HG03095 (cell line): ENCODE measurements at regions not wholly inside any gene's neighbourhood (a gene's known extent, or its start where the extent isn't known, plus 50 kb on each side); places are given as distances from the start of the nearest gene placed in this dataset.

Experiments used
- ATAC-seq: cut with Tn5 transposase; IDR thresholded peaks from one replicate; pipeline ENCODE4 v1.9.1; 2021; ENCODE audit warnings: moderate library complexity; ENCODE audit not compliant: unreplicated experiment

GRCh38 chr2:163859951-163860350 is 124.1 kb upstream of the FIGN start:
- ATAC-seq = no peak

- ATAC-seq = no peak
Measured at GRCh38 chr2:163856941-163857340, 121.1 kb upstream of the FIGN start.

GRCh38 chr2:163852616-163853015 is 116.8 kb upstream of the FIGN start:
- no peak for ATAC-seq

GRCh38 chr2:163849756-163850435 is 114.1 kb upstream of the FIGN start:
- no peak for ATAC-seq

GRCh38 chr2:163838890-163839289 is 103.1 kb upstream of the FIGN start:
- no peak for ATAC-seq

GRCh38 chr2:163836167-163836566 is 100.4 kb upstream of the FIGN start:
- ATAC-seq = no peak

- ATAC-seq = no peak
Measured at GRCh38 chr2:163834841-163835240, 99.0 kb upstream of the FIGN start.

GRCh38 chr2:163834221-163834620 is 98.4 kb upstream of the FIGN start:
- ATAC-seq = no peak

- no peak for ATAC-seq
Measured at GRCh38 chr2:163828771-163829170, 93.0 kb upstream of the FIGN start.

GRCh38 chr2:163822033-163822432 is 86.2 kb upstream of the FIGN start:
- ATAC-seq = no peak

- no peak for ATAC-seq
Measured at GRCh38 chr2:163812926-163813520, 77.2 kb upstream of the FIGN start.

GRCh38 chr2:163808406-163808805 is 72.6 kb upstream of the FIGN start:
- no peak for ATAC-seq

GRCh38 chr2:163802284-163802683 is 66.5 kb upstream of the FIGN start:
- ATAC-seq = no peak

GRCh38 chr2:163801486-163801885 is 65.7 kb upstream of the FIGN start:
- ATAC-seq = no peak

GRCh38 chr2:163800951-163801381 is 65.2 kb upstream of the FIGN start:
- no peak for ATAC-seq

GRCh38 chr2:163799807-163800206 is 64.0 kb upstream of the FIGN start:
- ATAC-seq = no peak

GRCh38 chr2:163794635-163795034 is 58.8 kb upstream of the FIGN start:
- ATAC-seq = no peak
